Activated CD8-positive, alpha-beta T cell treated with anti-CD3 and anti-CD28 coated beads for 36 hours (primary cell): ENCODE measurements at regions not wholly inside any gene's neighbourhood (a gene's known extent, or its start where the extent isn't known, plus 50 kb on each side); places are given as distances from the start of the nearest gene placed in this dataset.

Experiments used
- ATAC-seq: fragments of 200-7000 bp; cut with Tn5 transposase; one replicate; pipeline ENCODE4 v1.10.0; 2021; ENCODE audit warnings: mild to moderate bottlenecking, moderate library complexity
- CTCF ChIA-PET: fragments of 350-600 bp; sonication (Branson Sonifier 250); formaldehyde crosslinking; loops from one replicate; lab custom pipeline; 2021; ENCODE audit warnings: antibody characterized with exemption; lab: Charles Lee
- POLR2A ChIA-PET: fragments of 350-600 bp; sonication (Branson Sonifier 250); formaldehyde crosslinking; loops from one replicate; lab custom pipeline; 2021; ENCODE audit warnings: antibody characterized with exemption; lab: Charles Lee
- DNase-seq: peaks from one replicate; pipeline ENCODE4 v3.0.0-alpha.2; 2020
- H3K27ac Mint-ChIP-seq: one replicate; pipeline ENCODE4 v1.8.0; 2021; ENCODE audit warnings: mild to moderate bottlenecking, mixed read lengths
- H3K27me3 Mint-ChIP-seq: one replicate; pipeline ENCODE4 v1.8.0; 2021; ENCODE audit warnings: mixed read lengths
- H3K36me3 Mint-ChIP-seq: one replicate; pipeline ENCODE4 v1.8.0; 2021; ENCODE audit warnings: low read depth, mixed read lengths
- H3K4me1 Mint-ChIP-seq: one replicate; pipeline ENCODE4 v1.8.0; 2021; ENCODE audit warnings: low read depth, mixed read lengths
- H3K4me3 Mint-ChIP-seq: one replicate; pipeline ENCODE4 v1.8.0; 2021; ENCODE audit warnings: mild to moderate bottlenecking, moderate library complexity, mixed read lengths
- H3K9me3 Mint-ChIP-seq: one replicate; pipeline ENCODE4 v1.8.0; 2021; ENCODE audit warnings: mixed read lengths
- CTCF ChIP-seq: fragments of 200-600 bp; IDR thresholded peaks from one replicate; pipeline ENCODE4 v1.8.0; 2022; ENCODE audit warnings: antibody characterized with exemption, mild to moderate bottlenecking
- intact Hi-C: fragments of 100-400 bp; cut with micrococcal nuclease; formaldehyde crosslinking; loops from one replicate; pipeline ENCODE4 v1.10.0; 2022

- CTCF ChIA-PET = no interaction called here
- intact Hi-C loops = no loop called here
- ATAC-seq = no peak
Measured at GRCh38 chr4:180622254-180622653, 1620.9 kb upstream of the TENM3 start.

GRCh38 chr4:180625653-180626052 lies 1617.5 kb upstream of the TENM3 start:
- intact Hi-C loops = no loop called here
- Mint-ChIP-seq H3K9me3 (no peaks in the 10 kb centered on the region), H3K4me1 (no peaks in the 10 kb centered on the region), H3K27me3 (no peaks in the 10 kb centered on the region), H3K4me3 (no peak overlapping the region), H3K27ac (no peak overlapping the region), H3K36me3 (no peaks in the 10 kb centered on the region)
- DNase-seq (no peak), ATAC-seq (no peak)
- ChIA-PET POLR2A (no interaction called here), CTCF (no interaction called here)
- TF ChIP-seq CTCF = no peak

More at GRCh38 chr4:180622254-180622653, 1620.9 kb upstream of the TENM3 start:
- Mint-ChIP-seq H3K27me3 (peaks cover 3% of the 10 kb centered on the region), H3K4me3 (no peak overlapping the region), H3K27ac (no peak overlapping the region), H3K9me3 (no peaks in the 10 kb centered on the region), H3K4me1 (no peaks in the 10 kb centered on the region), H3K36me3 (no peaks in the 10 kb centered on the region)
- POLR2A ChIA-PET = no interaction called here
- DNase-seq = no peak
- TF ChIP-seq CTCF = no peak

- ChIA-PET CTCF (no interaction called here), POLR2A (no interaction called here)
- intact Hi-C loops = no loop called here
- no peaks in the 10 kb centered on the region for H3K36me3 Mint-ChIP-seq
- no peak for ATAC-seq
- H3K4me3 Mint-ChIP-seq = no peak overlapping the region
- no peak for TF ChIP-seq CTCF
- H3K4me1 Mint-ChIP-seq = no peaks in the 10 kb centered on the region
- no peak overlapping the region for H3K27ac Mint-ChIP-seq
- no peaks in the 10 kb centered on the region for H3K27me3 Mint-ChIP-seq
- no peaks in the 10 kb centered on the region for H3K9me3 Mint-ChIP-seq
- no peak for DNase-seq
Measured at GRCh38 chr4:180630012-180630665, 1613.1 kb upstream of the TENM3 start.

GRCh38 chr4:180634306-180634705 lies 1608.9 kb upstream of the TENM3 start:
- Mint-ChIP-seq H3K9me3 (no peaks in the 10 kb centered on the region), H3K4me3 (no peak overlapping the region), H3K27ac (no peak overlapping the region), H3K27me3 (no peaks in the 10 kb centered on the region), H3K36me3 (no peaks in the 10 kb centered on the region), H3K4me1 (peaks cover 3% of the 10 kb centered on the region)
- TF ChIP-seq CTCF = no peak
- intact Hi-C loops = no loop called here
- POLR2A ChIA-PET = no interaction called here
- ATAC-seq = no peak
- CTCF ChIA-PET = no interaction called here
- DNase-seq = no peak

GRCh38 chr4:180635281-180635680 lies 1607.9 kb upstream of the TENM3 start:
- no peak for TF ChIP-seq CTCF
- Mint-ChIP-seq H3K4me3 (no peak overlapping the region), H3K27me3 (no peaks in the 10 kb centered on the region), H3K4me1 (peaks cover 3% of the 10 kb centered on the region), H3K9me3 (no peaks in the 10 kb centered on the region), H3K27ac (no peak overlapping the region), H3K36me3 (no peaks in the 10 kb centered on the region)
- CTCF ChIA-PET = no interaction called here
- ATAC-seq (no peak), DNase-seq (no peak)
- POLR2A ChIA-PET = no interaction called here
- intact Hi-C loops = no loop called here
